Neural cell (in vitro differentiated cells): ENCODE measurements at regions not wholly inside any gene's neighbourhood (a gene's known extent, or its start where the extent isn't known, plus 50 kb on each side); places are given as distances from the start of the nearest gene placed in this dataset.

Experiments
- H2AFZ ChIP-seq: fragments of 200-600, 300-800 bp; sonication (generic), shearing (Covaris generic); 2 replicates; pipeline ENCODE4 v1.6.0; 2014; ENCODE audit warnings: low read depth, mild to moderate bottlenecking, antibody characterized with exemption, low read length, moderate library complexity
- H3F3A ChIP-seq: fragments of 200-600 bp; shearing (Covaris generic); 2 replicates; pipeline ENCODE4 v1.6.1; 2016; ENCODE audit warnings: mild to moderate bottlenecking, moderate library complexity, mixed read lengths, antibody characterized with exemption, low read length; ENCODE audit not compliant: insufficient read depth, poor library complexity, severe bottlenecking
- H3K27ac ChIP-seq: fragments of 200-600, 300-800 bp; sonication (generic), shearing (Covaris generic); 2 replicates; pipeline ENCODE4 v1.5.1; 2014; ENCODE audit warnings: mild to moderate bottlenecking, low read length, moderate library complexity
- H3K27me3 ChIP-seq: fragments of 300-800, 200-600 bp; sonication (generic), shearing (Covaris generic); 2 replicates; pipeline ENCODE4 v1.6.0; 2014; ENCODE audit warnings: mild to moderate bottlenecking, low read depth, low read length, moderate library complexity; ENCODE audit not compliant: insufficient read depth
- H3K36me3 ChIP-seq: fragments of 300-800, 200-600 bp; sonication (generic), shearing (Covaris generic); 2 replicates; pipeline ENCODE4 v1.5.1; 2014; ENCODE audit warnings: mild to moderate bottlenecking, antibody characterized with exemption, low read length, moderate library complexity; ENCODE audit not compliant: insufficient read depth
- H3K4me2 ChIP-seq: fragments of 300-800, 200-600 bp; sonication (generic), shearing (Covaris generic); 2 replicates; pipeline ENCODE4 v1.6.0; 2014; ENCODE audit warnings: mild to moderate bottlenecking, low read length
- H3K4me3 ChIP-seq: fragments of 300-800, 200-600 bp; sonication (generic), shearing (Covaris generic); 2 replicates; pipeline ENCODE4 v1.5.1; 2014; ENCODE audit warnings: mild to moderate bottlenecking, low read length, moderate library complexity
- H3K79me2 ChIP-seq: fragments of 200-600 bp; shearing (Covaris generic); replicated peaks from 2 replicates; pipeline ENCODE4 v1.6.0; 2014; ENCODE audit warnings: mild to moderate bottlenecking, low read length, moderate library complexity; ENCODE audit not compliant: insufficient read depth
- H3K9ac ChIP-seq: fragments of 300-800, 200-600 bp; sonication (generic), shearing (Covaris generic); 2 replicates; pipeline ENCODE4 v1.6.1; 2016; ENCODE audit warnings: mild to moderate bottlenecking, low read length, mixed read lengths
- H3K9me2 ChIP-seq: fragments of 200-600 bp; shearing (Covaris generic); 2 replicates; pipeline ENCODE4 v1.6.1; 2016; ENCODE audit warnings: mild to moderate bottlenecking, low read length, mixed read lengths; ENCODE audit not compliant: insufficient read depth
- H3K9me3 ChIP-seq: fragments of 200-600, 300-800 bp; sonication (generic), shearing (Covaris generic); 2 replicates; pipeline ENCODE4 v1.6.1; 2016; ENCODE audit warnings: mild to moderate bottlenecking, mixed run types, low read length, moderate library complexity, mixed read lengths
- H4K20me1 ChIP-seq: fragments of 200-600 bp; shearing (Covaris generic); 2 replicates; pipeline ENCODE4 v1.6.1; 2016; ENCODE audit warnings: mild to moderate bottlenecking, mixed run types; ENCODE audit not compliant: insufficient read depth
- CTCF ChIP-seq: fragments of 450-650 bp; IDR thresholded peaks from 2 replicates; pipeline ENCODE4 v1.5.1; 2014; ENCODE audit warnings: antibody characterized with exemption, mild to moderate bottlenecking, moderate library complexity; ENCODE audit not compliant: poor library complexity, severe bottlenecking
- EP300 ChIP-seq: fragments of 450-650 bp; conservative IDR thresholded peaks from 2 replicates; pipeline ENCODE4 v1.6.1; 2014; ENCODE audit warnings: antibody characterized with exemption, mild to moderate bottlenecking, moderate library complexity; ENCODE audit not compliant: poor library complexity, severe bottlenecking
- EZH2 ChIP-seq: fragments of 200-600, 300-800 bp; shearing (Covaris generic), sonication (generic); IDR thresholded peaks from 2 replicates; pipeline ENCODE4 v1.6.1; 2014; ENCODE audit warnings: antibody characterized with exemption, low read length, borderline replicate concordance, mild to moderate bottlenecking; ENCODE audit not compliant: insufficient read depth, poor library complexity, severe bottlenecking
- MXI1 ChIP-seq: fragments of 450-650 bp; conservative IDR thresholded peaks from 2 replicates; pipeline ENCODE4 v1.6.1; 2014; ENCODE audit warnings: antibody characterized with exemption, mild to moderate bottlenecking; ENCODE audit not compliant: poor library complexity, severe bottlenecking
- POLR2AphosphoS5 ChIP-seq: IDR thresholded peaks from 2 replicates; pipeline ENCODE4 v1.6.1; 2012
- RAD21 ChIP-seq: fragments of 450-650 bp; conservative IDR thresholded peaks from 2 replicates; pipeline ENCODE4 v1.6.1; 2014; ENCODE audit warnings: antibody characterized with exemption, mild to moderate bottlenecking, moderate library complexity
- REST ChIP-seq: IDR thresholded peaks from 2 replicates; pipeline ENCODE4 v1.6.1; 2012; ENCODE audit warnings: borderline replicate concordance
- SMC3 ChIP-seq: fragments of 450-650 bp; conservative IDR thresholded peaks from 2 replicates; pipeline ENCODE4 v1.6.1; 2014; ENCODE audit warnings: antibody characterized with exemption, mild to moderate bottlenecking, moderate library complexity; ENCODE audit not compliant: poor library complexity
- TAF1 ChIP-seq: IDR thresholded peaks from 2 replicates; pipeline ENCODE4 v1.6.1; 2012; ENCODE audit warnings: low read depth

DNA sequence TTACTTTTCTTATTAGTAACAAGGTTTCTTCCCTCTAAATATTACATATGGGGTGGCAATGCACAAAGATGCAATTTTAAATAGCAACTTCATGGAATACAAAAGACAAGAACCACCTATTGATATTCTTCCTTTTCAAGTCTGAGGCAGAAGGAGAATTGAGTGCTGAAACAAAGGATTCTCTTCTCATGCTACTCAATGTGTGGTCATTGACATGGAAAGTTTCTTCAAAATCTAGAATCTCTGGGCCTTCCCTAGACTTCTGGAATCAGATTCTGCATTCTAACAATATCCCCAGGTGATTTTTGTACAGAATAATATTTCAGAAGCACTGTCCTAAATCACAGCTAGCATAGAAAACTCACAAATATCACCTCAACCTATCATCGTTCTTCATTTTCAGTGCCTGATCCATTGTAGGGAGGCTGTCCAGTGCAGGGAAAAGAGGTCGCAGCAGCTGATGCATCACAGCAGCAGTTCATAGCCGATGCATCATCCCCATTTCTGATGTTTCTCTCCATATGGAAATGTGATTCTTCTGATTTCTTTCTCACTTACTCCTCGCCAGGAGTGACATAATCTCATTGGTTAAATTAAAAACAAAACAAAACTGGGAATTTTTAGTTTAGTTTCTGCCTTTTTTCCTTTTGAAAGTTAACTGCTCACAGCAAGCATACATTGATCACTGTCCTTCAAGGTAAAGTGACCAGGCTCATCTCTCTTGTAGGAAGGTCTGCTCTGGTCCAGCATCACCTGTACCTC, 139.5 kb upstream of the FAM83B start:
- no peak overlapping the region for H3K4me2 ChIP-seq
- no peak overlapping the region for H2AFZ ChIP-seq
- no peaks in the 10 kb centered on the region for H3K79me2 ChIP-seq

DNA sequence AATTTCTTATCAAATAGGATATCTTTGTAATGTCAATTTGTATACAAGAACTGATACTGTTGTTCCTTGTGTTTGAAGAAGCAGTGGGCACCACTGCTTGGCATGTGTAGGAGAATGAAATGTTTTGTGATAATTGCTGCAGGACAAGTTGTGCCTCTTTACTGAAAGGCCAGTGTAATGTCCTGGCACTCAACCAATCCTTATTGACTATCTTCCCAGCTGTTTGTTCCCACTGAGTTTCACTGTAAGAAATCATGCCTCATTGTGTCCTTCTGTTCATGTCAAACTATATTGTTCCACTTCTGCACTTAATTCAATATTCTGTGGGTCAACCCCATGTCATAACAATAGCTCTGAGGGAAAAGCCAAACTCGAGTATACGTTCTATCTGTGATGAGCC, 136.1 kb upstream of the FAM83B start:
- no peak overlapping the region for H3K9ac ChIP-seq
- H3K9me2 ChIP-seq = no peaks in the 10 kb centered on the region
- TF ChIP-seq TAF1 (no peak), POLR2AphosphoS5 (no peak)
- no peak overlapping the region for H3K4me3 ChIP-seq
- no peaks in the 10 kb centered on the region for H3K36me3 ChIP-seq
- no peaks in the 10 kb centered on the region for H3K27me3 ChIP-seq
- H3K27ac ChIP-seq = no peak overlapping the region
- no peaks in the 10 kb centered on the region for H3F3A ChIP-seq
- H3K4me2 ChIP-seq = no peak overlapping the region
- H3K79me2 ChIP-seq = no peaks in the 10 kb centered on the region
- H4K20me1 ChIP-seq = no peaks in the 10 kb centered on the region
- no peaks in the 10 kb centered on the region for H3K9me3 ChIP-seq
- H2AFZ ChIP-seq = no peak overlapping the region

More for the DNA sequence above, 139.5 kb upstream of the FAM83B start:
- H3K9me2 ChIP-seq = no peaks in the 10 kb centered on the region
- H3K9ac ChIP-seq = no peak overlapping the region
- TF ChIP-seq REST = no peak
- no peak for TF ChIP-seq CTCF
- TF ChIP-seq TAF1 = no peak
- TF ChIP-seq SMC3 = no peak
- no peak for TF ChIP-seq POLR2AphosphoS5
- TF ChIP-seq EP300 = no peak
- TF ChIP-seq EZH2 = no peak
- no peak for TF ChIP-seq MXI1
- no peak for TF ChIP-seq RAD21
- H4K20me1 ChIP-seq = no peaks in the 10 kb centered on the region
- H3K4me3 ChIP-seq = no peak overlapping the region
- no peak overlapping the region for H3K27ac ChIP-seq
- H3K9me3 ChIP-seq = no peaks in the 10 kb centered on the region
- no peaks in the 10 kb centered on the region for H3K36me3 ChIP-seq
- no peaks in the 10 kb centered on the region for H3K27me3 ChIP-seq
- no peaks in the 10 kb centered on the region for H3F3A ChIP-seq
